Nucleus accumbens (tissue), 56 donors: ENCODE measurements at regions not wholly inside any gene's neighbourhood (a gene's known extent, or its start where the extent isn't known, plus 50 kb on each side); places are given as distances from the start of the nearest gene placed in this dataset.

Experiments
- DNase-seq, 56 donors: peaks; one replicate each; lab custom pipeline; 2025; lab: John Stamatoyannopoulos, UW

DNA sequence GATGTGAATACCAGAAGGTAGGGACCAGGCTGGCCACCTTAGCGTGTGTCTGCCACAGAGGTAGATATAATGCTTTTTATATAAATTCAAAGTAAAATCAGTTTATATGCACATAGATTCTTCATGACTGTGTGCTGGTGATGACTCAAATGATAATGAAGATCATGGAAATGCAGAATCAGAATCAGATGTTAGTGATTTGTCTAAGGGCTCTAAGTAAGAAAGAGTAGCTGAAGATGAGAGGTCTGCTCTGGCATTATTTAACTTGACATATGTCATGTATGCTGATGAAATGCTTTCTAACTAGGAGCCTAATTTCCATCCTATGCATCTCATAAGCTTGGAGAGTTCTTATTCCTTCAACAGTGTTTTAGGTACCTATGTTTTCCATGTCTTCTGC, 50.3 kb upstream of the DPH6 start:
- DNase-seq, result no peak

DNA sequence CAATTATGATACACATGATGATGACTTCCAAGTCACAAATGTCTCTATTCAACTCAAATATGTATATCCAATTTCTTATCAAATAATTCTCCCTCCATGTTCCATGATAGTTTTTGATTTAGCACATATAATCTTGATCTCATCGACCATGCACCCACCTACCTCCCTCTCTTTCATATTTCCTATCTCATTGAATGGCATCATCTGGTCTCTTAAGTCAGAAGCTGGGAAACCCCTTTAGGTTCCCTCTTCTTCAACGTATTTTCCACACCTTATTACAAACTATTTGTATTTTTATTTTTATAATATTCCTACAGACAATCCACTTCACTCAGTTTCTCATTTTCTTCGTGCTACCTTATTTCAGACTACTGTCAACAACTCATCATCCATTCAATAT, 56.9 kb upstream of the DPH6 start:
- DNase-seq, result no peak

DNA sequence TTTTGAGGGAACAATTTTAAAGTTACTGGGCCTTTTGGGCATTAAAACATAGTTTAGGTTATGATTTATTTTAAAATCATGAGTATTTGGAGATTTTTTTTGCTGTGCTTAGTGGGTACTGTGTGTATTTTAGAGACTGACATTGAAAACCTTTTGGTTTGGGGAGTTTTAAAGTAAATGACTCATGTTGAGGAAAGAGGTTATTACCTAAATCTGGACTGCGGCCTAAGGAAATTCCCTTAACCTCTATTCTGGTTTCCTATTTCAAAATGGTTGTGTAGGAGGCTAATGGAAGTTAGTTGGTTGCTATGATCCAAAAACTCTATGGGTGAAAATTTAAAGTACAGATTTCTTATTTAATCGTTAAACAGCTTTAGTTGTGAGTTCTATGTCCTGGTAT, 57.3 kb upstream of the DPH6 start:
- DNase-seq, result no peak

DNA sequence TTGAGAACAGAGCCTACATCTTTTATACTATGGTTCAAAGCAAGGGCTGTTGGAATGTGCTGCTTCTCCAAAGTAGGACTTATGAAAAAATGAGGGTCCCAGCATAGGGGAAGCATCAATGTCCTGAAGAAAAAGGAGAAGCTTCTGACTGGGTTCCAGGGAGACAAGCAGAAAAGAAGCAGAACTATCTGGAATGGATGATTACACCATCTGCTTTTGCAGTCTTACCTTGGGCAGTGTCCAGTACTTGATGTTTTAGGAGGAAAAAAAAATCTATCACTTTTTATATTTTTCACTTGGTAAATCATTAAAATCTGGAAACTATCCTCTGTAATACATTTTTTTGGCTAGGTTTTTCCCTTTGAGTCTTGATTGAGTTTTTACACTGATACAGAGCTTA, 57.9 kb upstream of the DPH6 start:
- no peak for DNase-seq

DNA sequence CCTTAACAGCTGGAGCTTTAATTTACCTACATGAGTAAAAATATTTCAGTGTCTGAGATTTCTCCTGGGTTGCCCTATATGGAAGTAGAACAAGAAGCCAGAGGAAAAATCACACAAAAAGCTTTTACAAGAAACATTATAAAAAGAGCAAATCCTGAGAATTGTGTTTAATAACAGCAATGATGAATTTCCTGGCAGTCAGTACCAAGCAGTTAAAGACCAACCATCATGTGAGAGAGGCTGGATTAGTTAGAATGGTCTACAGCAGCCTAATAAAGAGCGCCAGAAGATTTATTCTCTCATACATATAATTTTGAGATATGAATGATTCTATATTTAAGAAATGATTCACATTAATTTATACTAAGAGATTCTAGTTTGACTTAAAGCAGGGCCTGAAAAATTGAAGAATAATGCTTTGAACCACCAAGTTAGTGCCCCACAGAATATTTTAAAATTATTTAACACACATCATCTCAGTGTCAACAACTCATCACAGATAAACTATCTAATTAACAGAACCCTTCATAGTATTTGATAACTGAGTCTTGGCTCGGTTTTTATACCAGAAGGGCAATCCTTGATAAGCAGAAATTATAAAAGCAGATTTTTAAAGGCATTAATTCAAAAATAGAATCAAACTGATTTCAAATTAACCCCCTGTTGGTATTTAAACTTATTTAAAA, 59.9 kb upstream of the DPH6 start:
- no peak for DNase-seq

DNA sequence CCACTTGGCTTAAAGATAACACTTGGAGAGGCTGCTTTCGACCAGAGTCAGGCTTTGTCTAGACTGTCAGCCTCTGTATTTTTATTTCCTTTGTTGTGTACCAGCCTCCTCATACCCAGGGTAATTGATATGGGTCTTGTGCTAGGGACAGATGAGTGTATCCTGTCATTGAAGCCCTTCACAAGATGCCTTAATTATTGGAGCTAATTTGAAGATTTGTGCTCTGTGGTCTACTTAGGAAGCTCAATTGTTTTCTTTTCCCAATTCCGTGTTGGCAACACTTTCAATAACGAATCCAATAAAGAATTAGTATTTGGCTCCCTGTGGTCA, 60.5 kb upstream of the DPH6 start:
- DNase-seq, result no peak

DNA sequence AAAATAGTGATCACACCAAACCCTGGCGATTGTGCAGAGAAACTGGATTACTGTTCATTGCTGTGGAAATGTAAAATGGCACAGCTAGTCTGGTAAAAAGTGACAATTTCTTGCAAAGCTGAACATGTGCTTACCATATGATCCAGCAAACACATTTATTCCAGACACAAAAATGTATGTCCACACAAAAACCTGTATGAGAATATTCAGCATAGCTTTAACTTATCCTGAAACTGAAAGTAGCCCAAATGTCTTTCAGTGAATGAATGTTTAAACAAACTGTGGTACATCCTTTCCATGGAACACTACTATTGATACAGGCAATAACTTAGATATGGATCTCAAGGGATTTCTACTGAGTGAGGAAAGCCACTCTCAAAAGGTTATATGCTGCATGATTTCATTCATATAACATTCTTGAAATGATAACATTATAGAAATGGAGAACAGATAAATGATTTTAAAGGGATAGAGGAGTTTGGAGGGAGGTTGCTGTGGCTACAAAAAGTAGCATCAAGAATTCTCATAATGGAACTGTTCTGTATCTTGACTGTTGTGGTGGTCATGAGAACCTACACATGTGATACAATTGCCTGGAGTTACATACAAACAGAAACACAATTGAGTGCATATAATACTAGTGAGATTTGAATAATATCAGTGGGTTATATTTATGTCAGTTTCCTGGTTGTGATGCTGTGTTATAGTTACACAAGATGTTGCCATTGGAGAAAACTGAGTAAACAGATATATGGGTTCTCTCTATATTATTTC, 70.7 kb upstream of the DPH6 start:
- no peak for DNase-seq

DNA sequence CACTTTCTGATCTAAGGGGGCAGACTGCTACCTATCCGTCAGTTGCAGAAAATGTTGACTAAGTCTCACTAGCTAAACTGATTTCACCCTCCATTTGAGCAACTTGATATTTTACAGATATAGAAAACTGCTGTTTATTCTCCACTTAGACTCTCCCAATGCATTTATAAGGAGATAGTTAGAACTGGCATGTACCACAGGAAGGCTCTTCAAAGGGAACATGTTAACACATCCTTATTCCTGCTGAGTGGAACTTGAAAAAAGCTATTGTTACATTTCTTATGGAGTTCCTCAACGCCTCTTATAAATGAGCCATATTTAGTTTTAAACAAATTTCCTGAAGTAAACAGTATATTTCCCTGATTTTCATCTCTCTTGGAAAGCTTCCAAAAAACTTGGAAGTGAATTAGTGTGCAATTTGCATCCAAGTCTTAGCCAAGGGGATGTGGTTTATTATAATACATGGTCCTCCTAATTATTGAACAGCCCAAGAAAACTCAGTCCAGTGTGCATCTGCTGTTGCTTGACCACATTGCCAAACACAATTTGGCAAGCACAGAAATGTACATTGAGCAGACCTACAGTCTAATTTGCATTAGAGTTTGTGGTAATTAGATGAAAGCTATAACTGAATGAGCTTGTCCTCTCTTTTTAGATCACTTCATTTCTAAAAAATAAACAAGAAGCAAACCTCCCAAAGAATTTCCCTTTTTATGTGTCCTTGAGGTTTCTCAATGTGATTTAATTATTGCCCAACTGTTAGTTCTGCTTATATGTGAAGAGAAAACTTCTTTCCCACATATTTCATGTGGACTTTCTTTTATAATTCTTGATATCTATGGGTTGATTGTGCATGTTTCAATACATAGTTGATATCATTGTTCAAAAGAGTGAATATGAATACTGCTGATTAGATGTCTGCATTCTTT, 72.6 kb upstream of the DPH6 start:
- no peak for DNase-seq

DNA sequence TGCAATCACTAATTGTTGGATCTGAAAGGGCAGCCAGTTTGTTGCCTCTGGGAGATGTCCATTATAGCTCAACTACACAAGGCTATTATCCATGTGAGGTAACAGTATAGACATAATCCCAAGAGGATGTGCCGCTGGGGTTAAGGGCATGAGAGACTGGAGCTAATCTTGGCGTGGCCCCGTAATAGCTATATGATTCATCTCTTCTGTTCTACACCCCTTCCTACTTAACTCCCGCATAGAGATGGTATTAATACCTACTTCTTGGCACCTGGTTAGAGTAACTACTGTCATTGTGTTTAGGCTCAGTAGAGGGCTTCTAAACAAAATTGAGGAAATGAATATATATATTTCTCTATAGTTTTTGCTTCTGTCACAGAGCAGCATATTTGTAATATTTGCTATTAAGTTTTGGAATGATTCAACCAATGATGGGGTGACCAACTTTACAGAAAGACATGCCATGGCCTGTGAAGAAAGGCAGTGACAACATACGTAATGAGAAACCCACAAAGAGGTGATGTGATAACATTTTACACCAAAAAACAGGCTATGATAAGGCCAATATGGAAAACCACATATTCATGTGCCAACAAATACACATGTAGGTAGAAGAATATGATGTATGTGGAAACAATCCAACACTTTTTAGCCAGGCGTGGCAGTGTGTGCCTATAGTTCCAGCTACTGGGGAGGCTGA, 76.8 kb upstream of the DPH6 start:
- no peak for DNase-seq

DNA sequence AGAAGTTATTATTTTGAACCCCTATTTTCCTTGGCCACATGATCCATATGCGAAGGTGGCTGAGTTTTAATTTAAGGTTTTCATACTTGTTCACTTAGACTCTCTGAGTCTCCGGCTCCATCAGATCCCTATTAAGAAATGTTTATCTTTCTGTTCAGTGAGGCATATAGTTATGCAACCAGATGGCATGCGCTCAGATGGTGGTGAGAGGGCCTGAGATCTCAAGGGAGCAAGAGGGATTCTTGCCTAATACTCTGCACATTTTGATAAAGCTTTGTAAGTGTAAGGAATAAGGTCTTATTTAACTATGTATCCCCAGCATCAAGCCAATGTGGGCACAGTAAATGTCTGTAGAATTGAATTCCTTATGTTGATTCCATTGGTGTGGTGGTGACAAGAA, 78.9 kb upstream of the DPH6 start:
- no peak for DNase-seq

DNA sequence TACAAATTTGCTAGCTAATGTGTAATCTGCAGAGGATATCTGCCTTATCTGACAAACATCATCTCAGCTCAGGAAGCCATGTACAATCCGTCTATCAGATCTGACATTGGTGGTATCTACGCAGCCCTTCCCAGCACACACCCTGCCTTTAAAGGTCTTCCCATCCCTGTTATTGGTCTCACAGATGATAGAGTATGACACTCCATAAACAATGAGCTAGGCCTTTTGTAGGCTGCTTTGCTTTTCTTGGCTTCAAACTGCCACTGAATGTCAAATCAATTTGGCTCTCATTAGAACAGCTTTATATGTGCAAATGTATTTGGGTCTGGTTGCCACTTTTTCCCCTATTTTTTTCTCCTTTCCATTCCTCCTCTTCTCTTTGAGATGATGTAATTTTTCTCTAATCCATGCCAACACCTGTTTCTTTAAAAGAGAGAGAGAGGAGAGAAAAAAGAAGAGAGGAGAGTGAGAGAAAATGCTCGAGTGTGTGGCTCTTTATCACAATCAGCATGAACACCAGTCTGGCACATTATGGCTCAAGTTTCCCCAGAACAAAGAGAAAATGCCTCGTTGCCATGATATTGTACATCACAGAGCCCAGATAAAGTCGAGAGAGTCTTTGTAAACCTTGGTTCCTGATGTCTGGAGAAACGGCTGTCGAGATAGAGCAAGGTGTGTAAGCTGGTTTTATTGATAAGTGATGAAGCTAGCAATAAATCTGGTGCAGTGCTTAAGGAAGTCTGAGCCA, 80.8 kb upstream of the DPH6 start:
- DNase-seq, result no peak

DNA sequence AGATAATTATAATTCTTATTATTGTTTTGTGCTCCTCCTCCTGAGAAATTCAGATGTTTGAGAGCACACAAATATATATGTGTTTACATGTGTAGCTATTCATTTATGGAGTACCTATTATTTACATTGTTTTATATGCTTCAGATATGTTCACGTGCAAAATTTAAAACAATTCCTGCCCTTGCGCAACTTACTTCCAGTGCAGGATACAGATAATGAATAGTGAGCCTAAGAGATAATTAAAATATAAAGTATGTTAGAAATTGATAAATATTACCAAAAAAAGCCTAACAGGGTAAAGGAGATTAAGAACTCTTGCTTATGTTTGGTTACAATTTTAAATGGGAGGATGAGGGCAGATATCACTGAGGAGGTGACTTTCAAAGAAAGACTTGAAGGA, 81.7 kb upstream of the DPH6 start:
- DNase-seq, result no peak

DNA sequence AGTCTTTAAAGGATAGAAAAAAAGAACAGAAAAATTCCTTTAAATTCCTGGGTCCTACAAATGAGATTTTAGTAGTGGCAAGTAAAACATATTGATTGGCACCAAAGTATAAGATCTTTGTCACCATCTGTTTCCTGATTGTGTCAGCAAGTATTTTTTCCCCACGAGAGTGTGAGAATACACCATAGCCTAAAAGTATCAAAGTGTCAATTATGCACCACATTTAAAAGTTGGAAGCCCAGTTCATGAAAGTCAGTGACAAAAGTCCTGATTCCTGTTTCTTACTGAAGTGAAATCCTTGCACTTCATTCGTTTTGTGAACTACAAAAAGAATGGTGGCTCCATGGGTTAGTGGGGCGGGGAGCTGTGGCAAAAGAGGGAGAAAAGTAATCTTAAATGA, 83.8 kb upstream of the DPH6 start:
- DNase-seq, result no peak

DNA sequence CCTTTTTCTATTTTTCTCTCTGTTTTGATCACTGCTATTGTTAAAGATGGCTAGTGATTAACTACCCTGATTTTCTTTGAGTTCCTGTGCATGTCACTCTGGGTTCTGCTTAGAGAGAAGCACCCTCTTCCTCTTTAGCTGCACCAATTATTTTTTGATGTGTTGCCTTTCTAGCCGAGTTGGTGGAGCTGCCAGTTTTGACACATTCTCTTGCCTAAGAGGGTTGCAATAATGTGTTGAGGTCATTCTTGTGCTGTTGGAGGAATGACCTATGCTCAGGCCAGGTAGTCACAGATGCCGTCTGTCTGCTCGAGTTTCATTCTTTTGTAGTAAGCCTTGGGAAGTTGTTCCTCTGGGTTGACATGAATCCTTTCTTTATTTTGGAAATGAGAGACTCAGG, 84.6 kb upstream of the DPH6 start:
- DNase-seq, result no peak

DNA sequence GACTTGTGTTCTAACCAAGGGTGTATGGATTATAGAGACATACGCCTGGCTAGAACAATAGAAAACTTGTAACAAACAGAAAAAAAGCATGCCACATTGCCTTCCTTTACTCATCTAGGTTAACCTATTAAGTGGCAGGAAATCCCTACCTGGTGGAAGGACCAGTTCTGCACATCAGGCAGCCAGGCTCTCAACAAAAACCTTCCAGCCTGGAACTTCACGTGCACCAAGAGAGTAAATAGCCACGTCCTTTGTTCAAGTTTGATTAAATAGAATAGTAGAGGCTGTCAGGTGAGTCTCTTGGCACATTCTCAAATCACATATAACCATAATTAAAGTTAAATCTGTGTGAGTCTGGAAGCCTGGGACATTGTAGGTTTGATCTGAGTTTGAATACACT, 85.0 kb upstream of the DPH6 start:
- DNase-seq, result no peak

DNA sequence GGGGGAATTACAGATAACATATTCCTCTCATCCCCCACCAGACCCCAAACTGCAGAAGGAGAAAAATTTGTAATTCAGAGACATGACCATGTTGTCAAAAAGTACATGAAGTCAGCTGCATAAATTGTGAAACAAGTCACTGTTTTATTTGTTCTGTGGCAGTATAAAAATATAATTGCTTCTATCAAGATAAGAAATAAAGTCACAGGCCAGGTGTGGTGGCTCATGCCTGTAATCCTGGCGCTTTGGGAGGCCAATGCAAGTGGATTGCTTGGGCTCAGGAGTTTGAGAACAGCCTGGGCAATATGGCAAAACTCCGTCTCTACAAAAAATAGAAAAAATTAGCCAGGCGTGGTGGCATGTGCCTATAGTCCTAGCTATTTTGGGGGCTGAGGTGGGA, 87.7 kb upstream of the DPH6 start:
- DNase-seq, result no peak

DNA sequence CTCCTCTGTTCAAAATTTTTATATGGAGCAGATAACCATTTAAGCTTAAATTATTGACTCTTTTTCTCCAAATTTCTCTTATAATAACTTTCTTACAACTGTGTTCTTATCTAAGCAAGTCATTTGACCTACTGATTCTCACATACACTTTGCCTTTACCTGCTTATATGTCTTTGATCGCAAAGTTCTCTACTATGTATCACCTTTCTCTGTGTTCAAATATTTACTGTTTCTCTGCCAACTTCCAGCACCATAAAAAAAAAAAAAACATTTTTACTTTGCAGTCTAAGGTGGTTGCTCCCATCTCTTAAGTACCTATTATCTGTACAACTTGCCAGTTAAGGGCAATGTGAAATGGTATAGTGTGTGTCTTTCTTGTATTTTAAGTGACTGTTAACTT, 100.8 kb upstream of the DPH6 start:
- no peak for DNase-seq

DNA sequence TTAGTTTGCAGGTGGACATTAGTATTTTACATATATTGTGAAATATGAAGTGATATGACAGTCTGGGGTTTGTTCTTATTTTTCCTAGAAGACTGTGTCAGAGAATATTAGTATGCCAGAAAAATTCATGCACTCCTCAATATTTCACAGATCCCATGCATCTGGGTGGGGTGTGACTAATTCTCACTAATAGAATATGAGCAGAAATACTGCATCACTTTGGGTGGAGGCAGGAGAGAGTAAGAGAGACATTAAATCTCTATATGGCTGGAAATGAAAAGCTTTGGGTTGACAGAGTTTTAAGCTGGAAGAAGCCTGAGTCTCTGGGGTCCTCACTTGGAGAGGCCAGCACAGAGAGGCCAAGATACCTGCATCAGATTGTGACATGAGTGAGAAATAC, 101.3 kb upstream of the DPH6 start:
- no peak for DNase-seq

DNA sequence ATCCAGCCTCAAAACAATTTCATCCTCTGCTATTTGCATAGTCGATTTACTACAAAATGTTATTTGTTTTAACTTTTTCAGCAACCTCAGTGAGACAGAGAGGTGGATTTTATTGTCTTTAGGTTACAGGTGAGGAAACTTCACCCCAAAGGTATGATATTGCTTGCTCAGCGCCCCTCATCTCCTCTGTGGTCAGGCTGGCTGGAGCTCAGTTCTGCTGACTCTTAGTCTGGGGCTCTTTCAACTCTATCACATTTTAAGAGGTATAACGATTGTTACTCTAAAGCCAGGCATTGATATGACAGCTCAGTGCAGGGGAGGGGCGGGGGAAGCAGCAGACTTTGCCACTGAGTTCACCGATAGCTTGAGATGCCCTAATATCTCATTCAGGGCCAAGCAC, 103.0 kb upstream of the DPH6 start:
- DNase-seq, result no peak

DNA sequence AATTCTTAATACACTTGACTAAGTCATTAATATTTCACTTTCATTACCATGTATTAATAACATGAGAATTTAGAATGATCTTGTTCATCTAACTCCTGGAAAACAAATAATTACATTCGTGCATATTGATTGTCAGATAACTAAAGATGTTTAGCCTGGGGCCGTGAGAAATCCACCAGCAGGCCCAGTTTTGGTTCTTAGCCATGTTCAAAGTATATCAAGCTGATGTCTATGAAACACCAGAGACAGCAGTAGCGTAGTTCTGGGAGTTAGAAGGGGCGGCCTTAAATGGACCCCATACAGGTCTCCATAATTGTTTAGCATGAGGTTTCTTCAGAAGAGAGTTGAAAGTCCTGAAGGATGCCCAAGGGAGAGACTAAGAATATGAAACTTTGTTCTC, 103.6 kb upstream of the DPH6 start:
- no peak for DNase-seq
